Globus pallidus (tissue), 1 donor: ENCODE measurements at regions not wholly inside any gene's neighbourhood (a gene's known extent, or its start where the extent isn't known, plus 50 kb on each side); places are given as distances from the start of the nearest gene placed in this dataset.

Source experiments
- DNase-seq: peaks from one replicate; pipeline ENCODE4 v3.0.0-alpha.2; 2015; ENCODE audit warnings: low spot score

- no peak for DNase-seq
Measured at GRCh38 chr2:121860758-121861227, 105.3 kb downstream of the TSN start.

GRCh38 chr2:121862286-121862685 is 106.8 kb downstream of the TSN start:
- no peak for DNase-seq

- no peak for DNase-seq
Measured at GRCh38 chr2:121865914-121866313, 110.5 kb downstream of the TSN start.

- no peak for DNase-seq
Measured at GRCh38 chr2:121866789-121867188, 111.3 kb downstream of the TSN start.

DNA sequence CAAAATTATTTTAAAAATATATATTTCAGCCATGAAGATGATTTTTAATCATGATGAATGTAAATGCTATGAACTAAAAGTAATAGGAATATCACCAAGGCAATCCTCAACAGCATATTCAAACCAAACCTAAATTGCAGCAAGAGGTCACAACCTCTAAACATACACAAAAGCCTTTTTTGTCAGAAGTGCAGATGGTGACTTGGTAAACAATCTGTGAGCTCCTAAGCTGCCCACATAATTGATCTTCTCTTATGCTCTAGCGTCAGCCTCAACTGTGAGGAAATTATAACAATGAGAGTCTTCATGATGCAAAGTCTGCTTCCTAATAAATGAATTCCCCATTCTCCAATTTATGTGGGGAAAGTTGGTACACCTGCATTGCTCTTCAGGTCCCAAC is 113.2 kb downstream of the TSN start:
- DNase-seq: no peak

GRCh38 chr2:121869363-121869762 is 113.9 kb downstream of the TSN start:
- no peak for DNase-seq

GRCh38 chr2:121869873-121870272 is 114.4 kb downstream of the TSN start:
- DNase-seq: no peak

GRCh38 chr2:121872651-121873050 is 117.2 kb downstream of the TSN start:
- no peak for DNase-seq

GRCh38 chr2:121873864-121874263 is 118.4 kb downstream of the TSN start:
- DNase-seq: no peak

- DNase-seq: no peak
Measured at GRCh38 chr2:121875585-121876185, 120.2 kb downstream of the TSN start.

- no peak for DNase-seq
Measured at GRCh38 chr2:121877366-121877765, 121.9 kb downstream of the TSN start.

DNA sequence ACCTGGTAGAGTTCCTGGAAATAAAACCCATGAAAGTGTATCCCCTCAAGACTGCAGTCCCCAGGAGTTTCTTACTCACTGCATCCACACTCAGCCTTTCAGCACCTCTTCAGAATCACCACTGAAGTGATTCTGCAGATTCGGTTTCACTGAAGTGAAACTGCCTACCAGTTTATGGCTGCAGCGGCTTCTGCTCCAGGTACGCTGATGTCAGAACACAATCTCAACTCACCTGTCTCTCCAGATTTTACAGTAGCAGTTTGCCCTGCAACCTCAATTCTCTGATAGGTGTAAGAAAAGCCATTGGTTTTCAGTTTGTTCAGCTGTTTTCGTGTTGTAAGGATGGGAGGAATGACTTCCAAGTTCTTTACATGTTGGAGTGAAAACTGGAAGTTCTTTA is 124.8 kb downstream of the TSN start:
- DNase-seq: no peak

- no peak for DNase-seq
Measured at GRCh38 chr2:121881038-121881437, 125.6 kb downstream of the TSN start.

DNA sequence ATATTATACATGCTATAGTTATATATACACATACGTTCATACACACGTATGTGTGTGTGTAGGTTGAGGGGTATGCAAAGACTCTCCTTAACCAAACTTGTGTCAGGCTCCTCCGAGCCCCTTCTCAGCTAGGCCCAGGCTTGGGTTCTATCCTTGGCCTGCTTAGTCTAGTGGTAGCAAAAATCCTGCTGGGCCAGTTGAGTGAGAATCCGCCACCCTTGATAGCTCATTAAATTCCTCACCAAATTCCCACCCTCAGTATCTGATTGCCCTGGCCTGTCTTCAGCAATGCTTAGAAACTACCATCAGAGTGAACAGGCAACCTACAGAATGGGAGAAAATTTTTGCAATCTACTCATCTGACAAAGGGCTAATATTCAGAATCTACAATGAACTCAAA is 126.5 kb downstream of the TSN start:
- no peak for DNase-seq

GRCh38 chr2:121884078-121884477 is 128.6 kb downstream of the TSN start:
- no peak for DNase-seq

GRCh38 chr2:121884511-121884921 is 129.1 kb downstream of the TSN start:
- DNase-seq: no peak

GRCh38 chr2:121886059-121886458 is 130.6 kb downstream of the TSN start:
- DNase-seq: no peak

- no peak for DNase-seq
Measured at GRCh38 chr2:121887513-121888188, 132.2 kb downstream of the TSN start.

- DNase-seq: no peak
Measured at GRCh38 chr2:121888189-121888557, 132.7 kb downstream of the TSN start.

DNA sequence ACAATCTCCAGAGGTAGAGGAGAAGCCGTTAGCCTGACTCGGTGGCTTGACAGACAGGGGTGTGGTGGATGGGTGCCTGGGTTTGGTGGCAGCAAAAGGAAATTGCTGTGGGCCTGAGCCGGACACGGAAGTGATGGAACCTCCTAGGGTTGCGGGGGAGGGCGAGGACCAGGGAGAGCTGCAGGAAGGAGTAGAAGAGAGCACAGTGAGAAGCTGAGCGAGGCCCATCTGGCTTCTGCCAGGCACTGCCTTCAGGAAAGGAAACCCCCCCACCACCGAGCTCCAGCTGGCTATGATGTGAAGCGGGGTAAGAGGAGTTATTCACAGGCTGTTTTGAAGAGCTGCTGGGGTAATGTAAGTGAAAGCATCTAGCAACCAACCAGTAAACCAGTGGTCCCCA is 134.6 kb downstream of the TSN start:
- DNase-seq: no peak

DNA sequence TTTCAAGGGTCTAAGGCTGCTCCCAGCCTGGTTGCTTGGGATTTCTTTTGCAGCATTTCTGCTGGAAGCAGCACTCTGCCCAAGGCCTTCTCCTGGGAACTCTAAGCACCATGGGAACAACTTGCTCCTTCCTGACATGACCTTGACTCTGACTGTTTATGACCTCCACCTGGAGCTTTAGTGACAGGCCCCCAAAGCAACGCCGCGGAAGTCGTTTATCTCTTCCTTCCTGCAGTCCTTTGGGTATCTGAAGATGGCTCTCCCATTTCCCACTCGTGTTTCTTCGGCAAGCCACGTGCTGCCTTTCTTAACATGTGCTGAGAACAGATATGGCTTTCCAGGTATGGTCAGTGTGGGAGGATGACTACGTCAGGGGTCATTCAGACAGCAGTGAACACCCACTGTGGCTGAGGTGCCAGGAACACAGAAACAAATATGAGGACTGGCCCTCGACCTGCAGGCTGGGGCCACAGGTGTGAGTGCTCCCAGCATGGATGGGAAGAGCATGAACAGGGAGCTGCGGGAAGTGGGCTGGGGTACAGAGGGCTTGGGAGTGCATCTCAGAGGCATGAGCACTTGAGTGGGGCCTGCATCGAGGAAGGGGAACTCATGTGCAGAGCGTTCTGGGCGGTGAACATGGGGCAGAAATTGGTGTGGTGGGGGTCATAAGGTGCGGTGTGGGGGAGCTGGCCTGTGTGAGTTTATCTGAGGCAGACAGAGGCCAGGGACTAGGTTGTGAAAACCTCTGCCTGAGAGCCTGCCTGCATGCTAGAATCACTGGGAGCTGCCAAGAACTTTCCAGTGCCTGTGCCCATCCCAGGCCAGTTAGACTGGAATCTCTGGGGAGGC is 140.5 kb downstream of the TSN start:
- DNase-seq: no peak

DNA sequence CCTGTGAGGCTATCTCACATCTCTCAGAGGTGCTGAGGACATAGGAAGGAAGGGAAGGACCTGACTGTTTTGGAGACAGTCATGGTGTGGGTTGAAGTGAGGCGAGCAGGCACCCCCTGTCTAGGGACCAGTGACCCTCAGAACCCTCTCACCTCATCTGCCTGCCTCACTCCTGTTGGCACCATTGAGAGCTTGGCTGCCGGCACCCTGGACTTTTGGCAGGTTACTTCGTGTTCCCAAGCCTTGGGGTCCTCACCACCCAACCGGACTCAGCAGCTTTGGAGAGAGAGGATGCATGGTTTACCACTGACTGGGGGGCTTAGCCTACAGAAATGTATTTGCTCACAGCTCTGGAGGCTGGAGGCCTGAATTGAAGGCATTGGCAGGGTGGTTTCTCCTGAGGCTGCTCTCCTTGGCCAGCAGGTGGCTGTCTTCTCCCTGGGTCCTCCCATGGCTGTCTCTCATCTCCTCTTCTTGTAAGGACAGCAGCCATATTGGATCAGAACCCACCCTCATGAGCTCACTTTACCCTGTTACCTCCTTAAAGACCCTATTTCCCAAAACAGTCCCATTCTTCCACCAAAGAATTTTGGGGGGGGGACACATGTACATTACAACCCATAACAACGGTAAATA is 142.0 kb downstream of the TSN start:
- DNase-seq: no peak

DNA sequence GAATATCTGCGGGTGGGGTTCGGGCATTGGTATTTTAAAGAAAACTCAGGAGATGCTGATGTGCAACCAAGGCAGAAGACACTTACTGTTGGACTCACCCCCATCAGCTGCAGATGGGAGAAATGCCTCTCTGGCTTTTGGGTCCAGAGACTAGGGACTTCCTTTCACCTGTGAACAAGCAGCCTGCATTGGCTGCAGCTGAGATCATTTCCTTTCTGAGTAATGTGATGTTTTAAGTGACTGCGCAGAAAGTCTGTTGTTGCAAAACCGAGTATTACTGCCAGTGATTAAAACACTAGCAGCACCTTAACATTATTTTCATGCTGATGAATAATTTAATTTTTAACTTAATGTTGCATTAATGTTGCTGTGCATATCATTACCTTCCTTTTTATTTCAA is 143.0 kb downstream of the TSN start:
- no peak for DNase-seq
